GM21576 (cell line): ENCODE measurements at regions not wholly inside any gene's neighbourhood (a gene's known extent, or its start where the extent isn't known, plus 50 kb on each side); places are given as distances from the start of the nearest gene placed in this dataset.

Experiments used
- ATAC-seq: cut with Tn5 transposase; IDR thresholded peaks from one replicate; pipeline ENCODE4 v1.9.1; 2021; ENCODE audit warnings: mild to moderate bottlenecking, moderate library complexity; ENCODE audit not compliant: unreplicated experiment

- no peak for ATAC-seq
These were observed 278.6 kb upstream of the ITM2A start for GRCh38 chrX:79645749-79646148.

DNA sequence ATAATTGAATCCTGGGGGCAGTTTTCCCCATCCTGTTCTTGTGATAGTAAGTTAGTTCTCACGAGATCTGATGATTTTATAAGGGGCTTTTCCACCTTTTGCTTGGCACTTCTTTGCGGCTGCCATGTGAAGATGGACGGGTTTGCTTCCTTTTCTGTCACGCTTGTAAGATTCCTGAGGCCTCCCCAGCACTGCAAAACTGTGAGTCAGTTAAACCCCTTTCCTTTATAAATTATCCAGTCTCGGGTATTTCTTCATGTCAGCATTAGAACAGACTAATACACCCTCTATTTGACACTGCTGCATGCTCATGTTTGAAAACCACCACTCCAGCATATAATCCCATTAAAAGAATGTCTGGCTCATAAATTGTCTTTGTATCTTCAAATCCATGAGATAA, 264.4 kb upstream of the ITM2A start:
- ATAC-seq = no peak

DNA sequence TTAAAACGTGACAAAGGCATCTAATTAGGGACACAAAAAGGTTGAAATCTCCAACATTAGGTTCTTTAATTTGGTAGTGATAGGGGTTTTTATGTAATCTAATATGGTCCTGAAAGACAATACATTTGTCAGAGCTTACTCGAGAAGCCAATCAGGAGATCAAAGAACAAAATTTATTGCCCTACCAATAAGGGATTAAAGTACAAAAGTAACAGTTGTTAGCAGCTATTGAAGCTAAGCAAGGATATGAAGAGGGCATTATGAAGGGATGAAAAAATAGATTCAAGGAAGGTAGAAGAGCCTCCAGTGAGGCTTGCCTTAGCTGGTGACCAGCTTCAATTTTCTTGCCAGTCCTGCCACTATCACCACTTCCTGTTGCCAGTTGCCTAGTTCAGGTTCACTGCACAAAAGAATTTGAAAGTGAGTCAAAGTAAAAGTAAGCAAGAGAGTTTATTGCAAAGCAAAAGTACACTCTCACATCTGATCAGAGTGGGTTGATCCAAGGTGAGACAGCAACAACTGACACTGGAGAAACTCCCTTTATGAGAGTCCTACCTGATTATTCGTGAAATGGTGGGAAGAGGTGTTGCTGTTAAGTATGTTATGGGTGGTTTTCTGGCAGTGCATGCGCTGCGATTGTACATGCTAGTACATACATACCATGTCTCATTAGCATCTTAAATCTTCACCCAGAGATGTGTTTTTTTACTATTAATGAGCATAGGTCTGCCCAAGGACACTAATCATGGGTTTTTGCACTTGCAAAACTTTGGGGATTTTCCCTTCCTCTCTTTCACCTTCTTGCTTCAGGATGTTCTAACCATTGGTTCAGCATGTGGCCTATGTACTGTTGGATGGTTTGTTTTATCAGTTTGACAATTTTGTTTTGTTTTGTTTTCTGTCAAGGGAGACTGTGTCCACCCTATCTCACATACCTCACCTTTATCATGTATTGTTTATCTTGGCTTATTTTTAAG, 263.2 kb upstream of the ITM2A start:
- peak; percentile 95 for ATAC-seq

DNA sequence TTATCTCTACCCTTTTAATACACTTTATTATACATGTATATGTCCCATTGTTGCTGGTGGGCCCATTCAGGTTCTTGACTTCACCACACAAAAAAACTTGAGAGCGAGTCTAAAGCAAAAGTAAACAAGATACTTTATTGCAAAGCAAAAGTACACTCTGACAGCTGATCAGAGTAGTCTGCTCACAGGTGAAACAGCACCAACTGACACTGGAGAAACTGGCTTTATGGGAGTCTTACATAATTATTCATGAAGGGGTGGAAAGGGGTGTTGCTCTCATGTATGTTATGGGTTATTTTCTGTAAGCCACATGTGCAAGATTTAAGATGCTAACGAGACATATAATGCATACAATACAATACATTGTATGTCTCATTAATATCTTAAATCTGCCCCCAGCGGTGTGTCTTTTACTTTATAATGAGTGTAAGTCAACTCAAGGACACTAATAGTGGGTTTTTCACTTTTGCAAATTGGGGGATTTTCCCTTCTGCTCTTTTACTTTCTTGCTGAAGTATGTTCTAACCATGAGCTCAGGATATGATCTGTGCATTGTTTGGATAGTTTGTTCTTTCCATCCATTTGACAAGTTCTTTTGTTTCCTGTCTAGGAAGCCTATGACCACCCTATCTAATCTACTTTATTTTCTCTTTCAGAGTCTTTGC, 256.1 kb upstream of the ITM2A start:
- peak; percentile 52 for ATAC-seq

DNA sequence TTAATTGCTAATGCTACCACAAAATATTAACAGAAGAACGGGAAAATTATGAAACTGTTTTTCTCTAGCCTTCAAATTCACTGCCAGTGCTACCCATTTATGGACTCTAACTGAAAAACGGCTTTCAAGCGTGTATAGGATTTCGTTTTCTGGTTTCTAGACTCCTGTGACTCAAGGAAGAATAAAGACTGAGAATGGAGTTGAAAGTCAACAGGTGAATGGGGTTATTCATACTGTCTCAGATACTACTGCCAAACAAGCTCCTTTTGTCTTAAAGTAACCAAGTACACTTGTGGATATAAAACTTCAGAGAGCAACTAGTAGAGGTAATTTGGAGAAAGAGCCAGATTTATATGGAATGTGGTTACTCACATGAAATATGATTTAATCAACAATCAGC, 251.1 kb upstream of the ITM2A start:
- ATAC-seq = no peak

GRCh38 chrX:79604364-79604763, 237.2 kb upstream of the ITM2A start:
- no peak for ATAC-seq

DNA sequence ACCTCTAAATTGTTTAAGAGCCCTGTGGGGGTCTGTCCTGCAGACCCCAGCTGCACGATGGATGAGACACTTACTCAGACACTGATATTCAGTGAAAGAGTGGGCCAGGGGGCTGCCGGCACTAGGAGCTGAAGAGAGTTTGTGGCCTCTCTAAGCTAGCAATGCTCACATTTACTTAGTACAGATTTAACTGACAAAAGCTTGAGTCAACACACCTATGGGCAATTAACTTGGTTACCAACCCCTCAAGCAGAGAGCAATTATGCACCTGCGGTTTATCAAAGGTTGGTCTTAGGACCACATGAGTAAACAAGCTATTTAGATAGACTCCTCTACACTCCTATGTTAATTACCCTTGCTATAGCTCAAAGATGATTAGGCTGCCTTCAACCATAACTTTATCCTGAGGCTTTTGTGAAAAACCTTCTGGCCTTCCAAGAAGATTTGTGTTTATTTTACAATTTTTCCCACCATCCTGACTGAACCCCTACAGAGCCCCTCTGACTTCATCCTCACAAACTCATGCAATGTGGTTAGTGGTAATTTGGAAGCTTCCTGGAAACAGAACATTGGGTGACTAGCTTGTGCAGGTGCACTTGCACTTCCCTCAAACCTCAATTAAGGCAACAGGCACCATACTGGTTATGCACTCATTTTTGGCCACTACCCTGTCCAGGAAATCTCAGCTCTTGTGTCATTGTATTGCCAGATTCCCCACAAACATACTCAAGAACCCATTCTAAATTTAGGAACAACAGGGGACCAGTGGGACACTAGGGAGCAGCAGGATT, 234.4 kb upstream of the ITM2A start:
- ATAC-seq = no peak

DNA sequence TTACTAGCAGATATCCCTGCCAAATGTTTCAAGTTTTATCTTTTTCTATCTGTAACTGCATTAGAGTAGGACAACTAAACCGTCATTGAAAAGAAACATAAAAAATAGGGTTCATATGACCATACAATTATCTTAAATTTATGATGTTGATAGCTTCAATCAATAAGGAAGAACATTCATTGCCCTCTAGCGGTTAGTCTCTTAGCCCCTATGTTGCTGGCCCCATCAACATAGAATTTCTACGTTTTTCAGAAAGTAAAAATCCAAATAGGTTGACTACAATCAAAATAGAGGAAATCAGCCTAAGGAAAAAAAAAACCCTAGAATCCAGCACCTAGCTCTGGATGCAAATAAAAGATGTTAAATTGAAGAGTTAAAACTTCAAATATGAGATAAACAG, 225.1 kb upstream of the ITM2A start:
- ATAC-seq = no peak

DNA sequence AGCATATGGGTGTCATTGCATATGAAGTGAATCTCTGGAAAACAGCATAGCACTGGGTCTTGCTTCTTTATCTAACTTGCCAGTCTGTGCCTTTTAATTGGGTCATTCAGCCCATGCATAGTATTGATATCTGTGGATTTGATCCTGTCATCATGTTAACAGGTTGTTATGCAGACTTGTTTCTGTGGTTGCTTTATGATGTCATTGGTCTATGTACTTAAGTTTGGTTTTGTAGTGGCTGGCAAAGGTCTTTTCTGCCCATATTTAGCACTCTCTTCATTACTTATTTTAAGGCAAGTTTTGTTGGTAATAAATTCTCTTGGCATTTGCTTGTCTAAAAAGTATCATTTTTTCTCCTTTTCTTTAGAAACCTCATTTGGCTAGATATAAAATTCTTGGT, 221.1 kb upstream of the ITM2A start:
- ATAC-seq = no peak

- no peak for ATAC-seq
These were observed 206.6 kb upstream of the ITM2A start for GRCh38 chrX:79573760-79574159.

DNA sequence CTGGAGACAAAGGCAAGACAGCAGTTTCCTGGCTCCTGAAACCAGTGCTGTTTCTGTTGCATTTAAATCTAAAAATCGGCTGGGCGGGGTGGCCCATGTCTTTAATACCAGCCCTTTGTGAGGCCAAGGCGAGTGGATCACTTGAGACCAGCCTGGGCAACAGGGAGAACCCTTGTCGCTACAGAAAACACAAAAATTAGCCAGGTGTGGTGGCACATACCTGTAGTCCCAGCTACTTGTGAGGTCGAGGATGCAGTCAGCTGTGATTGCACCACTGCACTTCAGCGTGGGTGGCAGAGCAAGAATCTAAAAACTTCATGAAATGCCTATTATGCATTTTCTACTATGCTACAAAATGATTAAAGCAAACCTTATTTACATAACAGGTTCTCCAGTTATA, 205.4 kb upstream of the ITM2A start:
- ATAC-seq = no peak

DNA sequence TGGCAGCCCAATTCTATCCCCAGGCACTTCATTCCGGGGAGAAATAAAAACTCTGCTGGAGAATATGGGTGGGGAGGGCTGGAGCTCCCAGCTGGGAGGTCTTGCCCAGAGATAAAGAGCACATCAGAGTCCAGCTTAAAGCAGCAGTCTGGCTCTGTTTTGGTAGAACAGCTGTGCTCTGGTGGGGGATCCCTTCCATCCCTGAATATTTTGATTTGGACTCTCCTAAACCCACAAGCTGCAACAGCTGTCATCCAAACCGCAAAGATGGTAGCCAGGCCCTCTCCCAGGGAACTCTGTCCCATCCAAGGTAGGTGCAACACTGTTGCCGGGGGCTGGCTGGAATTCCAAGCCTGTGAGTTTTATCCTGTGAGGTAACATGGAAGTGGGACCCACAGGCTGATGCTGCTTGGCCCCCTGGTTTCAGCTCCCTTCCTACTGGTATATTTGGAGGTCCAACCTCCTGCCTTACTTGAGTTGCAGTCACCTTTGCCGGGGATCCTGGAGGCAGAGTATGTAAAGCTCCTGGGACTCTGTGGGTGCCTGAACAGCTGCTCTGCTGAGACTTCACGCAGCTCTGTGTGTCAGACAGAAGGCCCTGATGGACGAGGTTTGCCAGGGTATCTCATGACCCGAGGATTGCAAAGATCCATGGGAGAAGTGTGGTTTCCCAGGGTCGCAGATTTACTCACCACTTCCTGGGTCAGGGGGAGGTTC, 203.5 kb upstream of the ITM2A start:
- ATAC-seq = no peak

DNA sequence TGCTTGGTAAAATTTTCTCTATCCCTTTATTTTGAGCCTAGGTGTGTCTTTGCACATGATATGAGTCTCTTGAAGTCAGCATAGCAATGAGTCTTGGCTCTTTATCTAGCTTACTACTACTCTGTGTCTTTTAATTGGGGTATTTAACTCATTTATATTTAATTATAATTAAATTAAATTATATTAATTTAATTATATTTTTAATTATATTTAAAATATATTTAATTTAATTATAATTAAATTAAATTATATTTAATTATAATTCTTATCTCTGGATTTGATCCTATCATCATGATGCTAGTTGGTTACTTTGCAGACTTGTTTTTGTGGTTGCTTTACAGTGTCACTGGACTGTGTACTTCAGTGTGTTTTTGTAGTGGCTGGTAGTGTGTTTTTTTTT, 201.2 kb upstream of the ITM2A start:
- no peak for ATAC-seq

DNA sequence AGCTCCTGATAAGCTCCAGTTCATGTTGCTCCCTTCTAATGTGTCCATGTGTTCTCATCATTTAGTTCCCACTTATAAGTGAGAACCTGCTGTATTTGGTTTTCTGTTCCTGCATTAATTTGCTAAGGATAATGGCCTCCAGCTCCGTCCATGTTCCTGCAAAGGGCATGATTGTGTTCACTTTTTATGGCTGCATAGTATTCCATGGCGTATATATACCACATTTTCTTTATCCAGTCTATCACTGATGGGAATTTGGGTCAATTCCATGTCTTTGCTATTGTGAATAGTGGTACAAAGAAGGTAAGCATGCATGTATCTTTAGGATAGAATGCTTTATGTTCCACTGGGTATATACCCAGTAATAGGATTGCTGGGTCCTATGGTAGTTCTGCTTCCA, 197.2 kb upstream of the ITM2A start:
- no peak for ATAC-seq

- no peak for ATAC-seq
These were observed 192.2 kb upstream of the ITM2A start for GRCh38 chrX:79559290-79559689.

DNA sequence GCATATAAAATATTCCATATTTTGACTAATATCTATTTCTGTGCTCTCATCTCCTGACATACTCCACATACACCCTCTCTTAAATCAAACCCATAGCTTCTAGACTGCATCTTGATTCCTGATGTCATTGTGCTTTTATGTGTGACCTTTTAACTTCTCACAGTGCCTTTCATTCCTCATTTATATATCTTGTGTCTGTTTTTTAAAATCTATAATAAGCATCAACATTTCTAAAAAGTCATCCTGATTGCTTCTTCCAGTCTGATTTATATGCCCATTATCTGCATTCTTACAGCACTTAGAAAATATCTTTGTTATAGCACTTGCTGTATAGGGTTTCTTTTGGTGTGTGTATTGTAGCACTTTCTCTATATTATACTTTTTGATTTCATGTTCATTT, 190.1 kb upstream of the ITM2A start:
- no peak for ATAC-seq

DNA sequence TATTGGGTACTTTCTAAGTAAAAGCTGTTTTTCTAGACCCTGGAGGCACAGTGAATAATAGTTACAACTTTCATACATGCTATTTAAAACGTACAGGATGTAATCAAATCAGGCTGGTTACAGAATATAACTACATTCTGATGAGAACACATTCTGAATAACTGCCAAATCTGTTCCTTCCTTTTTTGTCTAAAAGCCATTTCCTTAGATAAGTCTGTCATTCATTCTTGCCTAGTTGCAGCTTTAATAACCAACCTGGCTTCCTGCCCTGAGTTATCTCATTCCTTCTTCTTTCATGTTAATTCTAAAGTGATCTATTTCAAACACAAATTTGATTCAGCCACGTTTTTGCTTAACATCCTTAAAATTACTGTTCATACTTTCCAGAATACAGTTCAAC, 189.7 kb upstream of the ITM2A start:
- ATAC-seq = no peak

- ATAC-seq = no peak
These were observed 163.4 kb upstream of the ITM2A start for GRCh38 chrX:79530310-79531108.

DNA sequence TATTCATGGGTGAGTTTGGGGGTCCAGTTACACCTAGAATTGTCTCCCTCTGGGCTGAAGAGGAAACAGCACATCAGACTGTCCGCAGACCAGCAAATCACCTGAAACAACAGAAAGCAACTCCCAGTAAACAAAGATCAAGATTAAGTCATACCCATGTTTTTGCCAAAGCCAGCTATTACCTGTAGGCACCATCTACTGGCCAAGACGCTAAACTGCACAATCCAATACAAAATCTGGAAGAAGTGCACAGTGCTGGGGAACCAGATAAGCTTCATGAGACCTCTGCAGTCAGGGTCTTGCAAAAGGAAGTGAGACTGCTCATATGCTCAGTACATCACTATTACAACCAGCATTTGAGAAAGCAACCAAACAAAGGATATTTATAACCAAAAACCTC, 157.5 kb upstream of the ITM2A start:
- ATAC-seq = peak; percentile 53

GRCh38 chrX:79515529-79515928, 148.4 kb upstream of the ITM2A start:
- ATAC-seq = no peak
